ENCODE measurements at regions not wholly inside any gene's neighbourhood (a gene's known extent, or its start where the extent isn't known, plus 50 kb on each side); places are given as distances from the start of the nearest gene placed in this dataset.

- TF ChIP-seq POLR2A (IDR thresholded peaks at IDR 0.05) (no peak), CTCF (IDR thresholded peaks at IDR 0.05) (no peak)
- DNase-seq: no peak
Measured at GRCh38 chr7:13226385-13226784, 539.0 kb downstream of the ARL4A start.

GRCh38 chr7:13231216-13231615, 543.8 kb downstream of the ARL4A start:
- Histone ChIP-seq H3K27ac (no peak overlapping the region), H3K36me3 (replicated peaks in 1 of 2) (no peaks in the 10 kb centered on the region), H3K27me3 (no peaks in the 10 kb centered on the region), H3K4me1 (replicated peaks in 1 of 2) (no peaks in the 10 kb centered on the region), H3K9me3 (replicated peaks in 1 of 3) (no peaks in the 10 kb centered on the region), H3K4me3 (no peak overlapping the region)
- DNase-seq: no peak
- intact Hi-C loops (cut with DNase I): no loop called here
- 79 to 92% (median 79%) methylated on average over 4 of the region's 4 CpGs for WGBS, 4 donors
- no peak for TF ChIP-seq POLR2A (IDR thresholded peaks at IDR 0.05)
- TF ChIP-seq CTCF (IDR thresholded peaks at IDR 0.05): no peak

More at GRCh38 chr7:13226385-13226784, 539.0 kb downstream of the ARL4A start:
- no peaks in the 10 kb centered on the region for H3K9me3 ChIP-seq (replicated peaks in 1 of 3)
- no peaks in the 10 kb centered on the region for H3K27me3 ChIP-seq
- no peaks in the 10 kb centered on the region for H3K4me1 ChIP-seq (replicated peaks in 1 of 2)
- intact Hi-C loops (cut with DNase I): no loop called here
- H3K4me3 ChIP-seq: no peak overlapping the region
- no peaks in the 10 kb centered on the region for H3K36me3 ChIP-seq (replicated peaks in 1 of 2)
- WGBS, 4 donors: 72 to 88% (median 80%) methylated on average over 4 of the region's 4 CpGs
- H3K27ac ChIP-seq: no peak overlapping the region

- intact Hi-C loops (cut with DNase I): no loop called here
- DNase-seq: no peak
- WGBS, 4 donors: 62 to 76% (median 75%) methylated on average over 1 of the region's 1 CpG
Measured at GRCh38 chr7:13235436-13235835, 548.0 kb downstream of the ARL4A start.

GRCh38 chr7:13236026-13236425, 548.6 kb downstream of the ARL4A start:
- no peak for DNase-seq
- H3K4me3 ChIP-seq: no peak overlapping the region
- H3K9me3 ChIP-seq (replicated peaks in 1 of 3): no peaks in the 10 kb centered on the region
- no peak for TF ChIP-seq POLR2A (IDR thresholded peaks at IDR 0.05)
- TF ChIP-seq CTCF (IDR thresholded peaks at IDR 0.05): no peak
- no peaks in the 10 kb centered on the region for H3K4me1 ChIP-seq (replicated peaks in 1 of 2)
- no peak overlapping the region for H3K27ac ChIP-seq
- intact Hi-C loops (cut with DNase I): no loop called here
- no peaks in the 10 kb centered on the region for H3K27me3 ChIP-seq
- H3K36me3 ChIP-seq (replicated peaks in 1 of 2): no peaks in the 10 kb centered on the region
- 42 to 61% (median 50%) methylated on average over 1 of the region's 1 CpG for WGBS, 4 donors

More at GRCh38 chr7:13235436-13235835, 548.0 kb downstream of the ARL4A start:
- no peaks in the 10 kb centered on the region for H3K4me1 ChIP-seq (replicated peaks in 1 of 2)
- H3K4me3 ChIP-seq: no peak overlapping the region
- H3K36me3 ChIP-seq (replicated peaks in 1 of 2): no peaks in the 10 kb centered on the region
- TF ChIP-seq CTCF (IDR thresholded peaks at IDR 0.05): no peak
- TF ChIP-seq POLR2A (IDR thresholded peaks at IDR 0.05): no peak
- no peak overlapping the region for H3K27ac ChIP-seq
- H3K27me3 ChIP-seq: no peaks in the 10 kb centered on the region
- no peaks in the 10 kb centered on the region for H3K9me3 ChIP-seq (replicated peaks in 1 of 3)
